RWPE1 (cell line): ENCODE measurements at regions not wholly inside any gene's neighbourhood (a gene's known extent, or its start where the extent isn't known, plus 50 kb on each side); places are given as distances from the start of the nearest gene placed in this dataset.

Source experiments
- CTCF ChIA-PET: fragments of 350-600 bp; sonication (Branson Sonifier 250); formaldehyde crosslinking; extraction: SDS; loops from one replicate; lab custom pipeline; 2021; lab: Yijun Ruan, JAX
- POLR2A ChIA-PET: fragments of 400-600 bp; formaldehyde crosslinking; extraction: SDS; loops from one replicate; lab custom pipeline; 2020; ENCODE audit warnings: antibody characterized with exemption; ENCODE audit not compliant: low non-redundant PET; lab: Yijun Ruan, JAX
- DNase-seq: peaks from one replicate; pipeline ENCODE4 v3.0.0; 2012; ENCODE audit warnings: low spot score
- H3K27ac ChIP-seq: fragments of 450-650 bp; 2 replicates; pipeline ENCODE4 v1.5.1; 2017
- CTCF ChIP-seq: fragments of 450-650 bp; conservative IDR thresholded peaks from 2 replicates; pipeline ENCODE4 v1.5.1; 2017; ENCODE audit warnings: low read depth, mild to moderate bottlenecking

- POLR2A ChIA-PET: no interaction called here
- no peak for DNase-seq
- TF ChIP-seq CTCF: no peak
- CTCF ChIA-PET: no interaction called here
- no peak overlapping the region for H3K27ac ChIP-seq
These were observed 289.8 kb upstream of the SEMA6D start for GRCh38 chr15:47427463-47427862.

- DNase-seq: no peak
- TF ChIP-seq CTCF: no peak
- H3K27ac ChIP-seq: no peak overlapping the region
- CTCF ChIA-PET: no interaction called here
- POLR2A ChIA-PET: no interaction called here
These were observed 287.9 kb upstream of the SEMA6D start for GRCh38 chr15:47429376-47429775.

- no peak for DNase-seq
- CTCF ChIA-PET: no interaction called here
- no peak for TF ChIP-seq CTCF
- H3K27ac ChIP-seq: no peak overlapping the region
- POLR2A ChIA-PET: no interaction called here
These were observed 285.8 kb upstream of the SEMA6D start for GRCh38 chr15:47431501-47431900.

- no peak for DNase-seq
- CTCF ChIA-PET: interaction anchor here (0.6 kb wide), 2 partner anchors 70 to 688 kb away, joined by 3 read pairs; partner anchors contain the start of gene SLC24A5
- no peak for TF ChIP-seq CTCF
- POLR2A ChIA-PET: no interaction called here
- H3K27ac ChIP-seq: no peak overlapping the region
These were observed 284.5 kb upstream of the SEMA6D start for GRCh38 chr15:47432826-47433225.

- no peak overlapping the region for H3K27ac ChIP-seq
- no peak for TF ChIP-seq CTCF
- DNase-seq: no peak
- ChIA-PET POLR2A (no interaction called here), CTCF (no interaction called here)
These were observed 282.7 kb upstream of the SEMA6D start for GRCh38 chr15:47434596-47434995.

GRCh38 chr15:47437491-47437890 is 279.8 kb upstream of the SEMA6D start:
- no peak for TF ChIP-seq CTCF
- no peak overlapping the region for H3K27ac ChIP-seq
- CTCF ChIA-PET: interaction anchor here (0.6 kb wide), 1 partner anchor 147 kb away, joined by 3 read pairs; no protein-coding TSS in a partner anchor
- peak; percentile 38 for DNase-seq
- POLR2A ChIA-PET: no interaction called here
